ENCODE measurements at regions not wholly inside any gene's neighbourhood (a gene's known extent, or its start where the extent isn't known, plus 50 kb on each side); places are given as distances from the start of the nearest gene placed in this dataset.
A peak's percentile ranks its signal among the peaks of the same experiment; 100 is the strongest.

GRCh38 chr5:34587355-34588241 lies 68.5 kb upstream of the RAI14 start (continued):
- no peak for TF ChIP-seq SAP30 (IDR thresholded peaks at IDR 0.05; ENCODE audit: borderline replicate concordance, insufficient read depth, low read depth, low read length, poor library complexity, severe bottlenecking)
- TF ChIP-seq ZNF431 (CRISPR knock-in tag; IDR thresholded peaks at IDR 0.05) = no peak
- TF ChIP-seq ARID2 (IDR thresholded peaks at IDR 0.05) = peak; percentile 34; the same call in 1 of the 2 replicates
- TF ChIP-seq ZSCAN29 (IDR thresholded peaks at IDR 0.05) = no peak
- no peak for TF ChIP-seq SAFB (IDR thresholded peaks at IDR 0.05; ENCODE audit: borderline replicate concordance, low read depth, low read length)
- TF ChIP-seq ZNF644 (tag; IDR thresholded peaks at IDR 0.05; ENCODE audit: low read depth) = peak; percentile 25; the same call in 1 of the 2 replicates
- no peak for TF ChIP-seq ZNF79 (CRISPR knock-in tag; IDR thresholded peaks at IDR 0.05; ENCODE audit: low read depth)
- no peak for TF ChIP-seq THRA (IDR thresholded peaks at IDR 0.05)
- TF ChIP-seq POLR3G (IDR thresholded peaks at IDR 0.05; ENCODE audit: extremely low read depth, insufficient read length, insufficient replicate concordance) = no peak
- no peak for TF ChIP-seq ESRRB (CRISPR knock-in tag; IDR thresholded peaks at IDR 0.05; ENCODE audit: borderline replicate concordance)
- TF ChIP-seq ZBTB8A (IDR thresholded peaks at IDR 0.05; ENCODE audit: partially characterized antibody) = no peak
- no peak for TF ChIP-seq TCFL5 (CRISPR knock-in tag; conservative IDR thresholded peaks at IDR 0.05)
- peak; percentile 79 for TF ChIP-seq EP400 (IDR thresholded peaks at IDR 0.05)
- no peak for TF ChIP-seq MYNN (IDR thresholded peaks at IDR 0.05)
- TF ChIP-seq MYNN (CRISPR knock-in tag; IDR thresholded peaks at IDR 0.05) = no peak
- TF ChIP-seq ZNF766 (CRISPR knock-in tag; conservative IDR thresholded peaks at IDR 0.05) = peak; percentile 75
- TF ChIP-seq HSF4 (CRISPR knock-in tag; IDR thresholded peaks at IDR 0.05; ENCODE audit: borderline replicate concordance) = no peak
- TF ChIP-seq STAT5B (CRISPR knock-in tag; IDR thresholded peaks at IDR 0.05) = no peak
- peak in 1 of 2 experiments; percentile 74; a peak in 2 of 4 replicates for TF ChIP-seq FOXA3 (CRISPR knock-in tag; conservative IDR thresholded peaks at IDR 0.05 in 1 of 2, IDR thresholded peaks at IDR 0.05 in 1 of 2)
- no peak for TF ChIP-seq PCBP2 (IDR thresholded peaks at IDR 0.05; ENCODE audit: low read depth, low read length, poor library complexity, severe bottlenecking)
- TF ChIP-seq DNMT1 (IDR thresholded peaks at IDR 0.05) = no peak
- TF ChIP-seq BRD9 (IDR thresholded peaks at IDR 0.05; ENCODE audit: low read depth, partially characterized antibody) = peak; percentile 90
- TF ChIP-seq SP2 (IDR thresholded peaks at IDR 0.05; ENCODE audit: extremely low read depth, low read depth, low read length, poor library complexity, severe bottlenecking) = no peak
- TF ChIP-seq ZBTB33 (CRISPR knock-in tag; IDR thresholded peaks at IDR 0.05) = no peak
- no peak for TF ChIP-seq SNAPC5 (CRISPR knock-in tag; IDR thresholded peaks at IDR 0.05)

Measured in K562 (cell line).